Pancreas (tissue), 10 donors: ENCODE measurements at regions not wholly inside any gene's neighbourhood (a gene's known extent, or its start where the extent isn't known, plus 50 kb on each side); places are given as distances from the start of the nearest gene placed in this dataset.

Source experiments
- ATAC-seq, 4 donors: fragments of 200-7000 bp; cut with Tn5 transposase; one replicate each; pipeline versions ENCODE4 v1.8.0 to v1.9.1; 2020; ENCODE audit warnings: mild to moderate bottlenecking in 4 of 4, moderate library complexity in 4 of 4
- DNase-seq, 6 donors: peaks; one replicate each; pipeline ENCODE4 v3.0.0-alpha.2; 2020
- FAIRE-seq: peaks from 2 replicates; lab custom pipeline; 2012; peaks lifted over from hg19 to GRCh38; lab: Jason Lieb, UNC
- H3K27ac ChIP-seq, 4 donors: fragments of 200-600 bp; sonication (generic); 1 replicate in 3 of 4; 2 replicates in 1 of 4; pipeline versions ENCODE4 v1.5.0 to v1.8.0; 2020
- H3K27me3 ChIP-seq, 4 donors: fragments of 200-600 bp; one replicate each; pipeline ENCODE4 v1.8.0; 2021
- H3K36me3 ChIP-seq, 3 donors: fragments of 200-600 bp; sonication (generic) in 1 of 3; one replicate each; pipeline versions ENCODE4 v1.5.0 to v1.8.0; 2020 to 2021
- H3K4me1 ChIP-seq, 3 donors: fragments of 200-600 bp; one replicate each; pipeline ENCODE4 v1.8.0; 2021
- H3K4me3 ChIP-seq, 4 donors: fragments of 200-600 bp; sonication (generic) in 2 of 4; one replicate each; pipeline versions ENCODE4 v1.5.0 to v1.8.0; 2020 to 2021
- H3K9me3 ChIP-seq, 4 donors: fragments of 200-600 bp; one replicate each; pipeline ENCODE4 v1.8.0; 2021
- WGBS, 2 donors: extraction: QIAGEN DNeasy Blood & Tissue Kit; methylation state at CpG; one replicate each; pipeline ENCODE4 v1.1.7; 2013; 5-methylcytosine and 5-hydroxymethylcytosine counted together
- intact Hi-C, 3 donors: fragments of 100-400 bp; cut with DNase I; formaldehyde crosslinking; loops; one replicate each; pipeline versions ENCODE4 v1.11.1 to v1.14.2; 2022
- TF ChIP-seq, protein P1 (sequence below), 4 donors: fragments of 200-600 bp; sonication (generic) in 3 of 4; IDR thresholded peaks; one replicate each; pipeline versions ENCODE4 v1.5.0 to v1.8.0; 2021; ENCODE audit warnings: antibody characterized with exemption in 4 of 4
- donor health status: healthy with polysubstance abuse.
- donor health status: DM: no; HTN: no; CAD: no; lungs with moderate emphysema.
- donor health status: DM: no; HTN: no; CAD: no.
- donor health status: control.
- donor health status: control.
- donor health status: Bipolar disorder and iron deficiency.
- donor health status: DM: yes; HTN: yes; CAD: no.
- donor health status: DM: no; HTN: no; CAD: no.
- donor health status: DM: no; HTN: no; CAD: no.
- donor health status: DM: yes; HTN: yes; CAD: no.

DNA sequence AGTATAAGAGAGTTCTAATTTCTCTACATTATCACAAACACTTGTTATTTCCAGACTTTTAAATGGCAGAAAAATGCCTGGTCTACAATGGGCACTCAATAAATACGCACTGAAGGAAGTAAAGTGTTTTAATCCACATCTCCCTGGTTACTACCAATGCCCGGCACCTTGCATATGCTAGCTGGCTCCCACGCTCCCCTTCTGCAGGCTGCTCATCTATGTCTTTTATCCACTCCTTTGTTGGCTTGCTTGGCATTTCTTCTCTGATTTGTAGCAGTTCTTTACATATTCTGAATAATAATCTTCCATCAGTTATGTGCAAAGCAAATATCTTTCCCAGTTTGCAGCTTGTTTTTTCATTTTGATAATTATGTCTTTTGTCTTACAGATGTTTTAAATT lies 74.6 kb upstream of the PRR23E start:
- FAIRE-seq = no peak
- Histone ChIP-seq H3K27me3 (no peaks in the 10 kb centered on the region), H3K4me1 (no peaks in the 10 kb centered on the region), H3K4me3 (no peak overlapping the region), H3K27ac (no peak overlapping the region), H3K9me3 (no peaks in the 10 kb centered on the region), H3K36me3 (no peaks in the 10 kb centered on the region)
- no peak for ATAC-seq
- intact Hi-C loops = no loop called here
- TF ChIP-seq, protein P1, sequence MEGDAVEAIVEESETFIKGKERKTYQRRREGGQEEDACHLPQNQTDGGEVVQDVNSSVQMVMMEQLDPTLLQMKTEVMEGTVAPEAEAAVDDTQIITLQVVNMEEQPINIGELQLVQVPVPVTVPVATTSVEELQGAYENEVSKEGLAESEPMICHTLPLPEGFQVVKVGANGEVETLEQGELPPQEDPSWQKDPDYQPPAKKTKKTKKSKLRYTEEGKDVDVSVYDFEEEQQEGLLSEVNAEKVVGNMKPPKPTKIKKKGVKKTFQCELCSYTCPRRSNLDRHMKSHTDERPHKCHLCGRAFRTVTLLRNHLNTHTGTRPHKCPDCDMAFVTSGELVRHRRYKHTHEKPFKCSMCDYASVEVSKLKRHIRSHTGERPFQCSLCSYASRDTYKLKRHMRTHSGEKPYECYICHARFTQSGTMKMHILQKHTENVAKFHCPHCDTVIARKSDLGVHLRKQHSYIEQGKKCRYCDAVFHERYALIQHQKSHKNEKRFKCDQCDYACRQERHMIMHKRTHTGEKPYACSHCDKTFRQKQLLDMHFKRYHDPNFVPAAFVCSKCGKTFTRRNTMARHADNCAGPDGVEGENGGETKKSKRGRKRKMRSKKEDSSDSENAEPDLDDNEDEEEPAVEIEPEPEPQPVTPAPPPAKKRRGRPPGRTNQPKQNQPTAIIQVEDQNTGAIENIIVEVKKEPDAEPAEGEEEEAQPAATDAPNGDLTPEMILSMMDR (IDR thresholded peaks at IDR 0.05) = no peak
- DNase-seq = no peak
- WGBS, 2 donors = 92 to 93% methylated on average over 3 of the region's 3 CpGs

DNA sequence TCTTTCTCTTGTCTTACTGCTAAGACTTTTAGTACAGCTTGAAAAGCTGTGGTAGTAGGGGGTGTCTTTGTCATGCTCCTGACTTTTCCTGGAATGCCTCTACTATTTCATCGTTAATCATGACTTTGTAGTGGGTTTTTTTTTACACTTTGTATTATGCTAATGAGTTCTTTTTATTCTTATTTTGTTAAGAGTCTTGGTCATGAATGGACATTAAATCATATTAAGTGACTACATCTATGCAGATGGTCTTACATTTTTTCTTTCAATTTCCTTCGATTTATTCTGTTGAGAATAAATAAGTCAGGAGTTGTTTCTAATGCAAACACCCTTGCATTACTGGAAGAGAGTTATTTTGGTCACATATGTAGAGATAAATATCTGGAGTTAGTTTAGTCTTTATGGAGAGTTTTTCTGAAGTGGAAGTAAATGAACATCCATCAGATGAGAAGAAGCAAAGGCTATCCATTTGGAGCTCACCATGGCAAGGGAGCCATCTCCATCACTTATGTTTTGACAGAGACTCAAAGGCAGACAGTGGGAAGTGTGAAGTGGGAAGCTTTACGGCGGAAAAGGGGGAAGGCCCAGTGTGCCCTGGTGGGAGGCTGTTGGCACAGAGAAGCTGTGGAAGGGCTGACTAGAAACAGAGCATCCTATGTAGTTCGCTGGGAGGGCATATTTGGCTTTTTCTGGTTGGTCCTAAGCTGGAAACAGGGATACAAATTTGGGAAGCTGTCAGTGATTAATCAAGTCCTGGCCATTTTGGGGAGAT lies 73.1 kb upstream of the PRR23E start:
- Histone ChIP-seq H3K4me3 (no peak overlapping the region), H3K27me3 (no peaks in the 10 kb centered on the region), H3K27ac (no peak overlapping the region), H3K36me3 (no peaks in the 10 kb centered on the region), H3K4me1 (no peaks in the 10 kb centered on the region), H3K9me3 (no peaks in the 10 kb centered on the region)
- 65 to 80% methylated on average over 5 of the region's 5 CpGs for WGBS, 2 donors
- TF ChIP-seq, protein P1 (IDR thresholded peaks at IDR 0.05) = no peak
- no peak for ATAC-seq
- intact Hi-C loops = no loop called here
- FAIRE-seq = no peak
- no peak for DNase-seq

DNA sequence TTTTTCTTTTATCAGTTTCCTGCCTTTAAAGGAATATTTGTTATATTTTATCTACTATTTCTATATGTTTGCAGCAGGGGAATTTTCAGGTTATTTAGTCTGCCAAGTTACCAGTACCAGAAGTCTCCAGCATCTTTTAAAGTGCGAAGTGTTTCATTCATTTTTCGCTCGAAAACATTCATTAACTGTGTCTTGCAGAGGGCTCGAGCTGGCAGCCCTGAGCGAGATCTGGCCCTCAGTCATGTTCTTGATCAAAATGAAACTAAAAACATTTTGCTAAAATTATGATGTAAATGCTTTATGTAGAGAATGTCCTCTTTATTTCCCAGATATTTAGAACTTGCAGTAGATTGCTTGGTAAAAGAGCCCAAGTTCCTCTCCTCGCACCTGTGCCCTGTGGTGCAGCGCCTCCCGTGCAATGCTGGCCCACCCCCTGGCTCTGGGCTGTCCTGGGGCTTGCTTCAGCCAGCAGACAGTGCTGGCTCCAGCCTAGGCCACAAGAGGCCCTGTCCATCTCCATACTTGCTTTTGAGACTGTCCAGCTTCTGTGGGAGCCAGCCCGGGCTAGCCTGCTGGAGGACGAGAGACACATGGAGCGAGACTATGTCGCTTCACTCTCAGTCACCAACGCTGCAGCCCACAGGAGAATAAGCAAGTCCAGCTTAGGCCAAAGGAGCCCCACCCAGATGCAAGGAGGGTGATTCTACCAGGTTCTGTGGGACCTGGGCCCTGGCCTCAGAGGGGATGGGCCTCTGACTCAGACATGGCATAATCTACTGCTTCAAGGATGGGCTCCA lies 71.9 kb upstream of the PRR23E start:
- intact Hi-C loops = no loop called here
- H3K27me3 ChIP-seq = peaks cover 0 to 4% (median 0%) of the 10 kb centered on the region in 4 donors
- FAIRE-seq = no peak
- no peaks in the 10 kb centered on the region for H3K36me3 ChIP-seq
- H3K27ac ChIP-seq = no peak overlapping the region
- DNase-seq = peak in 1 of 6 donors; percentile 5
- H3K9me3 ChIP-seq = no peaks in the 10 kb centered on the region
- H3K4me3 ChIP-seq = no peak overlapping the region
- TF ChIP-seq, protein P1 (IDR thresholded peaks at IDR 0.05) = no peak
- H3K4me1 ChIP-seq = no peaks in the 10 kb centered on the region
- ATAC-seq = no peak
- WGBS, 2 donors = 89 to 94% methylated on average over 13 of the region's 13 CpGs

DNA sequence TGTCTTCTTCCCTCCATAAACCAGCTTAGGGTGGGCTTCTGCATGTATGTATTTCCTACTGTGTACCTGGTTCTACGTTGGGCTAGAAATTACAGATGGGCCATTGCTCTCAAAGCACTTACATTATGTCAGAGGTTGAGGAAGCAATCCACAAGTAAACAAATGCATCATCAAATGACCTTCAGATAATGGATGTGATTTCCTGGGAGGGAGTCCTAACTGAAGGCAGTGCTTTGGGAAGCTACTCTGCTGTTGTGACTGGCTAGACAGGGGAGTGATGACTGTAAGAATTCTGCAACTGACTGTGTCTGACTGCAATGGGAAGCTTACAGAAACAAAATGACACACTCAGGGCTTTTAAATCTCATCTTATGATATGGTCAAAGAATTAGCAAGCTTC lies 71.0 kb upstream of the PRR23E start:
- H3K36me3 ChIP-seq = no peaks in the 10 kb centered on the region
- intact Hi-C loops = no loop called here
- FAIRE-seq (no peak), ATAC-seq (no peak), DNase-seq (peak in 1 of 6 donors; percentile 0)
- WGBS, 2 donors = 57 to 68% methylated on average over 1 of the region's 1 CpG
- H3K4me3 ChIP-seq = no peak overlapping the region
- H3K9me3 ChIP-seq = no peaks in the 10 kb centered on the region
- H3K27ac ChIP-seq = no peak overlapping the region
- TF ChIP-seq, protein P1 (IDR thresholded peaks at IDR 0.05) = no peak
- no peaks in the 10 kb centered on the region for H3K4me1 ChIP-seq
- H3K27me3 ChIP-seq = peaks cover 0 to 4% (median 0%) of the 10 kb centered on the region in 4 donors
